AG09309 (cell line): ENCODE measurements at regions not wholly inside any gene's neighbourhood (a gene's known extent, or its start where the extent isn't known, plus 50 kb on each side); places are given as distances from the start of the nearest gene placed in this dataset.

Source experiments
- DNase-seq: peaks from one replicate; pipeline ENCODE4 v3.0.0-alpha.2; 2010; ENCODE audit warnings: low read depth
- H3K4me3 ChIP-seq: 2 replicates; pipeline ENCODE4 v1.5.1; 2011; ENCODE audit warnings: mild to moderate bottlenecking, low read depth, low read length, moderate library complexity; ENCODE audit not compliant: control insufficient read depth
- TF ChIP-seq, protein P1 (sequence below): IDR thresholded peaks from 2 replicates; pipeline ENCODE4 v1.5.1; 2011; ENCODE audit warnings: mild to moderate bottlenecking, low read depth, low read length, inconsistent platforms; ENCODE audit not compliant: insufficient read depth, control insufficient read depth; ENCODE audit errors: missing control alignments

DNA sequence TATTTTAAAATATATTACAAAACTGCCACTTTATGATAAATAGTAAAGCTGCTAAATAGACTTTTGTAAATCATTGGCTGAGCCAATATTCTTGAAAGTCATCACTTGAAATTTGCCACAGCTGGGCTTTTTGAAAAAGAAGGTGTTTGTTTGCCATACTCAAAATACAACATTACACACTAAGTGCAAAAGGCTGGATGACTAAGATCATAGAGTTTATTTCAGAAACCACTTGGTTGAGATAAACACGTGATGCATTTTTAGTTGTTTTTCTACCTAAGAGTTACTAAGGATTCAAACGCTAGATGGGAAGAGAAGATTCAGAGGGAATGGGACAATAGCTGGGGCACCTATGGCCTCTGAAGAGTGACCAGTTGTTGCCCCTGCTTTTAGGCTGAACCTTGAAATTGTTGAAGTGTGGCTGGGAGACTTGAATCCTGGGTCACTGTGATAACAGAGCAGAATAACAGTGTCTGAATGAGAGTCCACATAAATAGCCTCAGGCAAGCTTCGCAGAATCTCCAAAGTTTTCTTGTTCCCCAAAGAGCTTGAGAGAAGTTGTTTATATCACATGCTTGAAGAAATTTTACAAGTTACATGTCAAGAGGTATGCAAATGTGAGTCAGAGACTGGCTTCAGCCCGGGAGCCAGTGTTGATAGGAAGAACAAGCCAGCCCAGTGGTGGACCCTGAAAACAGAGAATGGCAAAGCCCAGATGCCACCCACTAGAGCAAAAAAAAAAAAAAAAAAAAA is 409.8 kb downstream of the GPD2 start:
- DNase-seq, result no peak
- TF ChIP-seq, protein P1, sequence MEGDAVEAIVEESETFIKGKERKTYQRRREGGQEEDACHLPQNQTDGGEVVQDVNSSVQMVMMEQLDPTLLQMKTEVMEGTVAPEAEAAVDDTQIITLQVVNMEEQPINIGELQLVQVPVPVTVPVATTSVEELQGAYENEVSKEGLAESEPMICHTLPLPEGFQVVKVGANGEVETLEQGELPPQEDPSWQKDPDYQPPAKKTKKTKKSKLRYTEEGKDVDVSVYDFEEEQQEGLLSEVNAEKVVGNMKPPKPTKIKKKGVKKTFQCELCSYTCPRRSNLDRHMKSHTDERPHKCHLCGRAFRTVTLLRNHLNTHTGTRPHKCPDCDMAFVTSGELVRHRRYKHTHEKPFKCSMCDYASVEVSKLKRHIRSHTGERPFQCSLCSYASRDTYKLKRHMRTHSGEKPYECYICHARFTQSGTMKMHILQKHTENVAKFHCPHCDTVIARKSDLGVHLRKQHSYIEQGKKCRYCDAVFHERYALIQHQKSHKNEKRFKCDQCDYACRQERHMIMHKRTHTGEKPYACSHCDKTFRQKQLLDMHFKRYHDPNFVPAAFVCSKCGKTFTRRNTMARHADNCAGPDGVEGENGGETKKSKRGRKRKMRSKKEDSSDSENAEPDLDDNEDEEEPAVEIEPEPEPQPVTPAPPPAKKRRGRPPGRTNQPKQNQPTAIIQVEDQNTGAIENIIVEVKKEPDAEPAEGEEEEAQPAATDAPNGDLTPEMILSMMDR, result no peak

DNA sequence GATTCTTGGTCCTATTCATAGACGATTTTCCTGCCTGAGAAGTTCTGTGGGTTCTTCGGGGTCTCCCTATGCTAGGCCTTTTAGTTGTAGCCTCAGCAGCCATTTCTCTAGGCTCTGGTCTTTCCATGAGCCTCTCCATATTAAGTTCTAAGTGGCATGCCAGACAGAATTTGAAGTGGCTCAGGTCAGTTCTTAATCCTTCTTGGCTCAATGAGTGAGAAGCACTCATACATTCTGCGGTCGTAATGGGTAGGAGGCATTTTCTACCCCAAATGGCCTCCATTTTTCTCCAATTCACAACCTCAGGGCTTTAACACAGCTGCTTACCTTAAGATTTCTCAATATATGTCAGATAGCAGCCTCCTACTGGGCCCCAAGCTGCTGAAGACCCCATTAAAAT is 405.3 kb upstream of the GALNT5 start:
- DNase-seq, result no peak
- TF ChIP-seq, protein P1, result no peak
- H3K4me3 ChIP-seq, result no peak overlapping the region

More for the DNA sequence above, 409.8 kb downstream of the GPD2 start:
- no peak overlapping the region for H3K4me3 ChIP-seq

DNA sequence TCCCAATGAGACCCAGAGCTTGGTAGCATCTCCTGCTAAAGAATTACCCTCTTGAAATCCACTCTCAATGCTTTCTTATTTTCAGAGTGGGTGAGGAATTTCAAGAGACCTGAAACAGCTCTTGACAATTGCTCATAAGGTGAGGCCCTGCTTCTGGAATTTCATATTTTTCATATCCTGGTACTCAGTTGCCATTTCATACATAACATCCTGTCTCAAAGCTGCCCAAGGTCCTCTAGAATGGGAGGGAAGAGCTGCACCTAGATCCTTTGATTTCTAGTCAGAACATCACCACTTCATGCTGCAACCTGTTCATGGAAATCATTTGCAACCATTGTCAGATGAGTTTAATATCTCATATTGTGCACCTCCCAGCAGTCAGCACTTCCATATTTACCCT is 404.8 kb upstream of the GALNT5 start:
- TF ChIP-seq, protein P1, result no peak
- H3K4me3 ChIP-seq, result no peak overlapping the region
- DNase-seq, result no peak

DNA sequence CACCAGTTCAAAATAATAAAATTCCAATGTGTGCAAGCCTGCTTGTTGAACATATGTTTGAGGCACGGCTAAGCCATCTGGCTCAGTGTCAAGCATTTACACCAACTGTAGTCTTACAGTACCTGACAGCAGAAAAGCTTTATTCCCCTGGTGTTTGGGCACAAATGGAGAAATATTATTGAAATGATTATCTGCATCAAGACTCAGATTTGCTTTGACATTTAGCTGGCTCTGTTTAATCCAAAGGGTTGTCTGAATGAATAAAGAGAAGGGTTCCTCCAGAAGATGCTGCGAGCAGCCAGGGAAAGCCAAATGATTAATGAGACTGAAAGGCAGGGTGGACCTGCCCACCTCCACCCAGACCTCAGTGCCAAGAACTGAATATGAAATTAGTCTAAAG is 393.2 kb upstream of the GALNT5 start:
- TF ChIP-seq, protein P1, result no peak
- DNase-seq, result no peak
- no peak overlapping the region for H3K4me3 ChIP-seq

DNA sequence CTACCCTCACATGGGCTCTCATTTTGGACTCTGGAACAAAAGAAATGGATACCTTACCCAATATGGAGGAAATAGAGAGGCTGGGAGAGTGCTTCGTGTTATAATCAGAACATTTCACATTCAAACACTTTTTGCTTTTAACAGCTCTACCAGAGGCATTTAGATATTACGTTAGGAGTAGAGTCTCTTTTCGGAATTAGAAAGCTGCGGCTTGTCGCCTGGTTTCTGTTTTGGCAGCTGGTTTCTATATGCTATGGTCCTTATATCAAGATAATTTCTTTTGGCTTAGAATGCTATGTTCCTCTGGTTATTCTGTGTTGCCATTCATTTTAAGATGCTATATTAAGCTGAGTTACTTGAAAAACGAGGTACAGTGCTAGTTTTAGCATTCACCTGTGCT is 392.8 kb upstream of the GALNT5 start:
- no peak overlapping the region for H3K4me3 ChIP-seq
- DNase-seq, result no peak
- TF ChIP-seq, protein P1, result no peak

DNA sequence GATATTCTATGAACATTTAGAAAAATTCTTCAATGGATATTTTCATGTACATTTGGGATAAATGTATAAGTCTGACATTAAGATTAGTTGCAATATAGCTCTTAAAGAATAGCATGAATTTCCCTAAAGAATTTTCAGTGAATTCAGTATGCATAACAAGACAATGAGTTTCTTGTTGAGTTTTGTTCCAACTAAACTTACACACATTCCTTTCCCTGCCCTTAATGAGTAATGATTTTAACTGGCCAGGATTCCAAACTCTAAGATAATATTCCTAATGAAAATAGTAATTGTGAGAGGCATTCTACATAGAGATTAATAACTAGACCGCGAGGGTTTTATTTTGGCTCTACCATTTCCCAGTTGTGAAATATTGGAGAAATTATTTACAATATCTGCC is 390.3 kb upstream of the GALNT5 start:
- TF ChIP-seq, protein P1, result no peak

DNA sequence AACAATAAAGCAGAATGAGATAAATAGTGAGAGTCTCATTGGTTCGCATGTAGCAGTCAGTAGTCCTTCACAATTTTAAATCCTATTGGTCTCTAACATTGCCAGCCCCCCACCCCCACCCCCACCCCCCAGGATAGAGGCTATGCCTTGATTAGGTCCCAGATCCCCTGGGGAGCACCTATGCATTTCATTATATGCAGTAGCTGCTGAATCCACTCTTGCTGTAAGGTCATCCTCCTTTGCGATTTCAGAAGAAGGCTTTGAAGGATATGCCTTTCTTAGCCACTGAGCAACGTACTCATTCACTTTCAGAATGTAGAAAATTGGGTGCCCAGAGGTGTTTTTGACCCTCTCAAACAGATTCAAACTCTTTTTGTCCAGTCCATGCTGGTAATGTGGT is 382.8 kb upstream of the GALNT5 start:
- TF ChIP-seq, protein P1, result no peak
- DNase-seq, result no peak
- no peak overlapping the region for H3K4me3 ChIP-seq

More for the DNA sequence above, 390.3 kb upstream of the GALNT5 start:
- H3K4me3 ChIP-seq, result no peak overlapping the region
- no peak for DNase-seq
